C4-2B (cell line): ENCODE measurements at regions not wholly inside any gene's neighbourhood (a gene's known extent, or its start where the extent isn't known, plus 50 kb on each side); places are given as distances from the start of the nearest gene placed in this dataset.

Source experiments
- ZFX ChIP-seq: fragments of 450-650 bp; IDR thresholded peaks from 2 replicates; pipeline ENCODE4 v1.6.1; 2017
- TF ChIP-seq, protein P1 (sequence below): fragments of 450-650 bp; conservative IDR thresholded peaks from 2 replicates; pipeline ENCODE4 v1.5.1; 2017; ENCODE audit warnings: mild to moderate bottlenecking

- TF ChIP-seq, protein P1, sequence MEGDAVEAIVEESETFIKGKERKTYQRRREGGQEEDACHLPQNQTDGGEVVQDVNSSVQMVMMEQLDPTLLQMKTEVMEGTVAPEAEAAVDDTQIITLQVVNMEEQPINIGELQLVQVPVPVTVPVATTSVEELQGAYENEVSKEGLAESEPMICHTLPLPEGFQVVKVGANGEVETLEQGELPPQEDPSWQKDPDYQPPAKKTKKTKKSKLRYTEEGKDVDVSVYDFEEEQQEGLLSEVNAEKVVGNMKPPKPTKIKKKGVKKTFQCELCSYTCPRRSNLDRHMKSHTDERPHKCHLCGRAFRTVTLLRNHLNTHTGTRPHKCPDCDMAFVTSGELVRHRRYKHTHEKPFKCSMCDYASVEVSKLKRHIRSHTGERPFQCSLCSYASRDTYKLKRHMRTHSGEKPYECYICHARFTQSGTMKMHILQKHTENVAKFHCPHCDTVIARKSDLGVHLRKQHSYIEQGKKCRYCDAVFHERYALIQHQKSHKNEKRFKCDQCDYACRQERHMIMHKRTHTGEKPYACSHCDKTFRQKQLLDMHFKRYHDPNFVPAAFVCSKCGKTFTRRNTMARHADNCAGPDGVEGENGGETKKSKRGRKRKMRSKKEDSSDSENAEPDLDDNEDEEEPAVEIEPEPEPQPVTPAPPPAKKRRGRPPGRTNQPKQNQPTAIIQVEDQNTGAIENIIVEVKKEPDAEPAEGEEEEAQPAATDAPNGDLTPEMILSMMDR, result no peak
- TF ChIP-seq ZFX, result no peak
Measured at GRCh38 chr9:118238139-118238538, 533.9 kb downstream of the TLR4 start.
